ENCODE measurements at regions not wholly inside any gene's neighbourhood (a gene's known extent, or its start where the extent isn't known, plus 50 kb on each side); places are given as distances from the start of the nearest gene placed in this dataset.

DNA sequence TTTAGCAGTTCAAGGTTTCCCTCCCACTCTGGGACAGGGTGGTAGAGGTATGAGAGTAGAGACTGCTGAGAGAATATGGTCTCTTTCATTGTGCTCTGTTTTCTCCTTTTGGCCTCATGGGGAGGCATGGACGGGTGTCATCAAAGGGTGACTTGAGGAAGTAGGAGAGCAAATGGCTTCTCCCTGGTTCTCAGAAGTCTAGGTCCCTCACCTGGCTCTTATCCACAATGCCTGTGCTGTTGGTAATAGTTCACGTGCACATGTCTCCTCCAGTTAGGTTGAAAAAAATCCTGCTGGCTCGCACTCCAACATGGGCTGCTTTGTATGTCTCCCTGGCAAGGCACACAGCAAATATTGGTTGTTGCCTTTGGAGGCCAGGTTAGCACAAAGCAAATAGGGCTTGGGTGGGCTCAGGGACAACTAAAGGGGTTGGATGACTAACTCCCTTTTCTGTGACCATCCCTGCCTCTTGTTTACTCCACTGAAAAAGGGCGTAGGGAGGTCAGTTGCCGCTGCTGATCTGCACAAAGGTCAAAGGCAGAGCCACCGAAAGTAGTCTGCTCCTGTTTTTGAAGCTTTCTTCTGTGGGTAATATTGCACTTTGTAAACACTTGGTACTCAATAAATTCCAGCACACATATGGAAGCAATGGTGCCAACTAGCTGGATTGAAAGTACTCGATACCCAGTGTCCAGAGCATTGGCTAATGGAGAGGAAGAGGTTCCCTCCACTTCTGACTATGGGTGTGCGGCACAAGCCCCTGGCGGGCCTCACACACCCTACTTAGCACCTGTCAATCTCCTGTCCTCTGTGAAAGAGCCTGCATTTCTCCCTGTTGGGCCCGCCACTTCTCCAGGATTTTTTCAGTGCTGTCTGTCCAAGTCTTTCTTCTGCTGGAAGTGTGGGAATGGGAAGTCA lies 121.8 kb downstream of the SLC38A6 start:
- Histone ChIP-seq H3K9me3 (ENCODE audit: insufficient read depth, low read depth) (no peaks in the 10 kb centered on the region; the same call in 1 of the 2 replicates), H3K4me3 (0 out of 2 replicates have a peak overlapping the region, but pooled peaks have one; percentile 1), H3K4me2 (peak overlapping the region; percentile 63), H3K79me2 (ENCODE audit: low read depth) (no peaks in the 10 kb centered on the region), H3K4me1 (replicated peaks; ENCODE audit: insufficient read depth) (peaks cover 38% of the 10 kb centered on the region), H3K36me3 (ENCODE audit: low read depth) (no peaks in the 10 kb centered on the region), H3F3A (ENCODE audit: insufficient read depth, low read depth) (peaks cover 25% of the 10 kb centered on the region), H3K27ac (peak overlapping the region; percentile 98), H3K9me2 (ENCODE audit: insufficient read depth) (no peaks in the 10 kb centered on the region), H3K27me3 (ENCODE audit: insufficient read depth, low read depth) (no peaks in the 10 kb centered on the region), H2AFZ (peak overlapping the region; percentile 34; the same call in 1 of the 2 replicates), H4K20me1 (ENCODE audit: insufficient read depth) (no peaks in the 10 kb centered on the region)
- intact Hi-C loops (cut with micrococcal nuclease; ENCODE audit: unreplicated experiment) = loop anchor here (1.0 to 10.0 kb wide), 5 partner anchors 75 to 478 kb away; partner anchors contain the start of genes SLC38A6 and TRMT5
- TSS peak; percentile 93 for BruUV-seq (replicated peaks)
- peak; percentile 18 to 25 for DNase-seq
- POLR2A ChIA-PET (ENCODE audit: unreplicated experiment) = interaction anchor here (0.6 kb wide), 1 partner anchor 156 kb away, joined by 3 read pairs; no protein-coding TSS in a partner anchor
- TF ChIP-seq CTCF (conservative IDR thresholded peaks at IDR 0.05) (no peak), EZH2 (IDR thresholded peaks at IDR 0.05; ENCODE audit: low read depth) (no peak)
- CTCF ChIA-PET = interaction anchor here (0.8 kb wide), 1 partner anchor 380 kb away, joined by 10 read pairs; no protein-coding TSS in a partner anchor
